Activated CD4-positive, alpha-beta T cell treated with anti-CD3 and anti-CD28 coated beads, Interleukin-2, amount 10 ng/mL, durations not matched to agents 7 days and 5 days (primary cell): ENCODE measurements at regions not wholly inside any gene's neighbourhood (a gene's known extent, or its start where the extent isn't known, plus 50 kb on each side); places are given as distances from the start of the nearest gene placed in this dataset.
"Not testable (repeated sequence)": the region's sequence is repeated elsewhere in the genome, so short reads cannot be mapped to it uniquely, and the experiment has no call there.

ENCODE experiments used
- CTCF ChIA-PET: fragments of 350-600 bp; sonication (Branson Sonifier 250); formaldehyde crosslinking; loops from one replicate; lab custom pipeline; 2021; ENCODE audit warnings: antibody characterized with exemption; lab: Charles Lee
- POLR2A ChIA-PET: fragments of 350-600 bp; sonication (Branson Sonifier 250); formaldehyde crosslinking; loops from one replicate; lab custom pipeline; 2021; ENCODE audit warnings: antibody characterized with exemption; lab: Charles Lee
- DNase-seq: peaks from one replicate; pipeline ENCODE4 v3.0.0-alpha.2; 2020
- H3K27ac Mint-ChIP-seq: one replicate; pipeline ENCODE4 v1.8.0; 2021; ENCODE audit warnings: mild to moderate bottlenecking, moderate library complexity, mixed read lengths
- H3K27me3 Mint-ChIP-seq: one replicate; pipeline ENCODE4 v1.8.0; 2021; ENCODE audit warnings: mixed read lengths
- H3K36me3 Mint-ChIP-seq: one replicate; pipeline ENCODE4 v1.8.0; 2021; ENCODE audit warnings: low read depth, mixed read lengths
- H3K4me1 Mint-ChIP-seq: one replicate; pipeline ENCODE4 v1.8.0; 2021; ENCODE audit warnings: mixed read lengths
- H3K4me3 Mint-ChIP-seq: one replicate; pipeline ENCODE4 v1.8.0; 2021; ENCODE audit warnings: mild to moderate bottlenecking, moderate library complexity, mixed read lengths
- H3K9me3 Mint-ChIP-seq: one replicate; pipeline ENCODE4 v1.8.0; 2021; ENCODE audit warnings: mixed read lengths

DNA sequence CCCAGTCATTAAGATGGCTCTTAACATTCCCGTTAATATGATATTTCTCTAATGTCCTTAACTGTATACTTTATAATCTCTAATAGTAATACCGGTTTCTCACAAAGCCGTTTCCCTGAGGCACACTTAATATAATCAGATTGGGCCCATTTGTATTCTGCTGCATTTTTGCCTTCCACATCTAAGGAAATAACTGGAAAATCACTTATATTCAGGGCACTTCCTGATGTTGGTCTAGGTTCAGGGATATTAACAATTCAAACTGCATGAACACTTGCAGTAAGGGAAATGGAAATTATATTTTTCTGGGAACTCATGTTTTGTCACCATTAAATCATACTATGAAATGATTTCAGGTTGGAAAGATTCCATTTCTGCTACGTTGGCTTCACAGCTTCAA is 119.8 kb downstream of the TPR start:
- CTCF ChIA-PET: interaction anchor here (0.9 kb wide), 1 partner anchor 10 kb away, joined by 3 read pairs; no protein-coding TSS in a partner anchor
- peaks cover 4% of the 10 kb centered on the region for H3K9me3 Mint-ChIP-seq

DNA sequence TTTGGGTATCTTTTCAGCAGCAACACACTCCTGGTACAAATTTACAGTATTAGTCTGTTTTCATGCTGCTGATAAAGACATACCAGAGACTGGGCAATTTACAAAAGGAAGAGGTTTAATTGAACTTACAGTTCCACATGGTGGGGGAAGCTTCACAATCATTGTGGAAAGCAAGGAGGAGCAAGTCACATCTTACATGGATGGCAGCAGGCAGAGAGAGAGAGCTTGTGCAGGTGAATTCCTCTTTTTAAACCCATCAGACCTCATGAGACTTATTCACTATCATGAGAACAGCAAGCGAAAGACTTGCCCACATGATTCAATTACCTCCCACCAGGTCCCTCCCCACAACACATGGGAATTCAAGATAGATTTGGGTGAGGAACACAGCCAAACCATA is 124.5 kb downstream of the TPR start:
- DNase-seq: no peak
- H3K4me3 Mint-ChIP-seq: no peak overlapping the region
- H3K4me1 Mint-ChIP-seq: no peaks in the 10 kb centered on the region
- H3K27ac Mint-ChIP-seq: no peak overlapping the region
- H3K27me3 Mint-ChIP-seq: peaks cover 27% of the 10 kb centered on the region
- ChIA-PET POLR2A (no interaction called here), CTCF (no interaction called here)
- H3K36me3 Mint-ChIP-seq: no peaks in the 10 kb centered on the region
- peaks cover 2% of the 10 kb centered on the region for H3K9me3 Mint-ChIP-seq

More for the DNA sequence above, 119.8 kb downstream of the TPR start:
- no peak overlapping the region for H3K4me3 Mint-ChIP-seq
- no peak for DNase-seq
- H3K27me3 Mint-ChIP-seq: peaks cover 35% of the 10 kb centered on the region
- no peaks in the 10 kb centered on the region for H3K36me3 Mint-ChIP-seq
- no peak overlapping the region for H3K27ac Mint-ChIP-seq
- POLR2A ChIA-PET: no interaction called here
- no peaks in the 10 kb centered on the region for H3K4me1 Mint-ChIP-seq

DNA sequence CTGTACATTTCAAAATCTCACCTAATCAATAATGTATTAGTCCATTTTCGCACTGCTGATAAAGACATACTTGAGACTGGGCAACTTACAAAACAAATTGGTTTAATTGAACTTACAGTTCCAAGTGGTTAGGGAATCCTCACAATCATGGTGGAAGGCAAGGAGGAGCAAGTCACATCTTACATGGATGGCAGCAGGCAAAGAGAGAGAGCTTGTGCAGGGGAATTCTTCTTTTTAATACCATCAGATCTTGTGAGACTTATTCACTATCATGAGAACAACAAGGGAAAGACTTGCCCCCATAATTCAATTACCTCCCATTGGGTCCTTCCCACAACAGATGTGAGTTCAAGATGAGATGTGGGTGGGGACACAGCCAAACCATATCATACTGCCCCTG is 126.4 kb downstream of the TPR start:
- CTCF ChIA-PET: interaction anchor here (0.7 kb wide), 1 partner anchor 568 kb away, joined by 3 read pairs; no protein-coding TSS in a partner anchor
- H3K4me1 Mint-ChIP-seq, POLR2A ChIA-PET, DNase-seq, H3K9me3 Mint-ChIP-seq, H3K4me3 Mint-ChIP-seq, H3K27ac Mint-ChIP-seq, H3K36me3 Mint-ChIP-seq: not testable (repeated sequence)
- H3K27me3 Mint-ChIP-seq: peaks cover 11% of the 10 kb centered on the region

DNA sequence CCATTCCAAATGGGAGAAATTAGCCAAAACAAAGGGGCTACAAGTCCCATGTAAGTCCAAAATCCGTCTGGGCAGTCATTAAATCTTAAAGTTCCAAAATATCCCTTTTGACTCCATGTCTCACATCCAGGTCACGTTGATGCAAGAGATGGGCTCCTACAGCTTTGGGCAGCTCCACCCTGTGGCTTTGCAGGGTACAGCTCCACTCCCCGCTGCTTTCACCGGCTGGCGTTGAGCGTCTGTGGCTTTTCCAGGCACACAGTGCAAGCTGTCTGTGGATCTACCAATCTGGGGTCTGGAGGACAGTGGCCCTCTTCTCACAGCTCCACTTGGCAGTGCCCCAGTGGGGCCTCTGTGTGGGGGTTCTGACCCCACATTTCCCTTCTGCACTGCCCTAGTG is 130.2 kb downstream of the TPR start:
- H3K9me3 Mint-ChIP-seq: peaks cover 2% of the 10 kb centered on the region
- H3K36me3 Mint-ChIP-seq: no peaks in the 10 kb centered on the region
- peaks cover 5% of the 10 kb centered on the region for H3K27me3 Mint-ChIP-seq
- no peak for DNase-seq
- H3K27ac Mint-ChIP-seq: no peak overlapping the region
- H3K4me1 Mint-ChIP-seq: no peaks in the 10 kb centered on the region
- POLR2A ChIA-PET: no interaction called here
- H3K4me3 Mint-ChIP-seq: no peak overlapping the region
- CTCF ChIA-PET: interaction anchor here (1.3 kb wide), 1 partner anchor 10 kb away, joined by 3 read pairs; no protein-coding TSS in a partner anchor
